Hepatocyte (in vitro differentiated cells): ENCODE measurements at regions not wholly inside any gene's neighbourhood (a gene's known extent, or its start where the extent isn't known, plus 50 kb on each side); places are given as distances from the start of the nearest gene placed in this dataset.

ENCODE experiments used
- CTCF ChIP-seq: fragments of 200-600 bp; sonication (generic); IDR thresholded peaks from 2 replicates; pipeline ENCODE4 v1.5.1; 2016; ENCODE audit warnings: antibody characterized with exemption, mild to moderate bottlenecking; ENCODE audit not compliant: poor library complexity
- EZH2 ChIP-seq: fragments of 200-600 bp; sonication (generic); IDR thresholded peaks from 2 replicates; pipeline ENCODE4 v1.6.1; 2016; ENCODE audit warnings: antibody characterized with exemption, mild to moderate bottlenecking, borderline replicate concordance

DNA sequence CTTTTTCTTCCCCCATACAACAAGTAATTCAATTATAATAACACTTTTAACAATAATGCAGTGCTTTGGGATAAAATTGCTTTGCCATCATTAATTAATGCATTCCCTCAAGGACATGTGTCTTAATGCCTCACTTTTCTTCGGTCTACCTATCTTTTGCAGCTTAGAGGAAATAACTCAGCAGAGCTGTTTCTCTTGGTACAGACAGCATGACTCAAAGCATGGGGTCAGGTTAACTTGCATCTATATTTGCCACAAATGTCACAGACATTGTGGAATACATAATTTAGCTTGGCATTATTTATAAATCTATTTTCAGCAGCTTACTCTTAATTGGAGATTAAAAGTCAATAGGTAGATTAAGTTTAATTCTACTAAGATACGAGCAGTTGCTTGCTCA is 376.1 kb upstream of the CNTNAP5 start:
- TF ChIP-seq CTCF (no peak), EZH2 (no peak)
